HG03442 (cell line): ENCODE measurements at regions not wholly inside any gene's neighbourhood (a gene's known extent, or its start where the extent isn't known, plus 50 kb on each side); places are given as distances from the start of the nearest gene placed in this dataset.
"Not testable (repeated sequence)": the region's sequence is repeated elsewhere in the genome, so short reads cannot be mapped to it uniquely, and the experiment has no call there.

Experiments used
- ATAC-seq: cut with Tn5 transposase; IDR thresholded peaks from one replicate; pipeline ENCODE4 v1.9.1; 2021; ENCODE audit warnings: mild to moderate bottlenecking, moderate library complexity; ENCODE audit not compliant: unreplicated experiment

DNA sequence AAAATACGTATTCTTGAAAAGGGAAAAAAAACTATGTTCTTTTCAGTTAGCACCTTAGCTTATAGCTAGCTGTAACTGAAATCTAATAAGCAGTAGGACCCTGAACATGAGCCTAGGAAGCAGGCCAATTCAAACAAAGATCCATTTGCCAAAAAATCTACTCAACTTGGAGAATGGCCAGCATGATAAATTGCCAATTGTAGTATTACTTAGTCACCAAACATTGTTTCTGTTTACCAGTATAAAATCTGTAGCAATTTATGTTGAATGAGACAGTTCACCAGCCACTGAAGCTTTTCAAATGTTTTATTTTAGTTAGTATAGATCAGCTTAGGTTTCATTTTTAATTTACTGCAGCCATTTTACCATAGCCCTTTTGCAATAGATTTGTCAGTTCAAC is 323.6 kb upstream of the DIPK2B start:
- no peak for ATAC-seq

DNA sequence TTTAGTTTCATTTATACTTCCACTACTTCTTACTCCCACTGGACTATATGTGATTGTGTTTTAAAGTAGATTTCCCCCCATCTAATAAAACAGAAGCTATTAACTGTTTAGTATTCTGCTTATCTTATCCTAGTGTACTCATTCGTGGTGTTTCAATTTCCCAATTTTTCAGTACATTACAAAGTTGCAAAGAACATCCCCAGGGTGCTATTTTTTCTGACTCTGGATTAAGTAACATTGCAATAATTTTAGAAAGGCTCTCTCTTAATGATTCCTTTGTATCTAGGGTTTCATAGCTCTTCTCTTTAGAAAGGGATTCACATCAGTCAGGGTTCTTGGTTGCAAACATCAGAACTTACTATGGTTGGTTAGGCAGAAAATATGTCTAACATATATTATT is 317.9 kb upstream of the DIPK2B start:
- ATAC-seq, result no peak

DNA sequence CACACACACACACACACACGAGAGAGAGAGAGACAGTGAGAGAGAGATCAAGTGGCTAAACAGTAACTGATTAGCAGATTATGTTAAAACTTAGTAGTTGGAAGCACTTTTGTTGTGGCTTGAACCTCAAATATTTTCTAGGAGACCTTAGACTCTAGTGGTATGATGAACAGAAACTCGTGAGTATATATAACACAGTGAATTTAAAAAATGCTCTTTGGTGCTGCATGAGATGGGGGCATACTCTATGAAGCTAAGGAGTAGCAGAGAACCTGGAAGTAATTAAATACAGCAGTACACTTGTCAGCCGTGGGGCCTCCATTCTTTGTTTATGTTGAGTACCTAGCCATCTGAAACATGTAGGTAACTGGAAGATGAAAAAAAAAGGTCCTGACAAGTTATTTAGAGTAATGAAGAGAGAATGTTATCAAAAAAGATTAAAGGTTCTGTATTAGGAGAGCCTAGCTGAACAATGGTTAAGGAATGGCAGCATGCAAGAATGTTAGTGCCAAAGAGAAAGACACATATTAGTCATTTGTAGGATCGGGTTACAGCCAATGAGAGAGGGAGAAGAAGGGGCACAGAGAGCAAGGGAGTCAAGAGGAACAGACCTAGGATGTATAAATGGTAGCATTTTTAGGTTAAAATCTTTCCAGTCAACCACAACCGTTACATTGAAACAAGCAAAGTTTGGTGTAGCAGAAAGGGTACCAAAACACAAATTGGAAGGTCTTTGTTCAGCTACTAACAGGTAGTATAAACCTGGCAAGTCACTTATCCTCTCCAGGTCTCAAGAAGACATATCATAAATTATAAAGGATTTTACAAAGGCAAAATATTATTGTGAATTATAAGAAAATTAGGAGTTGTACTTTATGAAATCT is 316.7 kb upstream of the DIPK2B start:
- no peak for ATAC-seq

DNA sequence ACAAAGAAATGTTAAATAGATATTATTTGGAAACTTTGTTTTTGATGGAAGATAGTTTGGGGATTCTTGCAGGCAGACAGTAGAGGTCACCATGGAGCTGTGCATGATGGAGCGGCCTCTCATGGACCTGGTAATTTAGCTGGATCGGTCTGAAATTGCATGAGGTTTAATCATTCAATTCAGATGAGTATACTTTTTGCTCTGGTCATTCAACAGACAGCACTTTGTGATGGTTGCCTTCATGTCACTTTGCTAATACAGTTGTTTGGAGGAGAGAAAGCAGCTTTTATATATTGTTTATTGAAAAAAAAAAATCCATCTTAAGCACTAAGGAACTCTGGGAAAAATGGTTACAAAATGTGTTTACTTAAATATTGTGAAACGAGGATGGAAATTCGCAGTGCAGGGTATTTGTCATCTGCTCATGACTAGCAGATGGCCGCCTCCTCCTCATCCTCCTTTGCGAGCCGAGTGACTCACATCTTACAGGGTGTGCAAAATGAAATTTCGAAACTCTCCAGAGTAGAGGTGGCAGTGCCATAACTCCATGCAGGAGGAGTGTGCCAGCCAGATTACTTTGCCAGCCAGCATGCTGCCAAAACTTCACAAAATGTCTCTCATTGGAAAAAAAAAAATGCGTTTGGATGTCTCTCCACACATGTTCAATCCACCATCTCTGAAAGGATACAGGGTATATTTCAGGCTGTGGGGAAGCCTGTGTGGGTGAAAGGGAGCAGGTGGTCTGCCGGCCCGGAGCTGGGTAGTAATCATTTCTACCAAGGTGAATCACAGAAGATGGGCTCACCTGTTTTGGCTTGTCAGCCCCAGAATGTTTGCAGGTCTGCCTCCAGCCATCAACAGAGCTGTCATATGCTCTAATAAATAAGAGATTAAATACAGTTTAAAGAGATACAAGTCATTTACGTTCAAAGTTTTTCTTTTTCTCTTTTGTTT is 314.9 kb upstream of the DIPK2B start:
- no peak for ATAC-seq

DNA sequence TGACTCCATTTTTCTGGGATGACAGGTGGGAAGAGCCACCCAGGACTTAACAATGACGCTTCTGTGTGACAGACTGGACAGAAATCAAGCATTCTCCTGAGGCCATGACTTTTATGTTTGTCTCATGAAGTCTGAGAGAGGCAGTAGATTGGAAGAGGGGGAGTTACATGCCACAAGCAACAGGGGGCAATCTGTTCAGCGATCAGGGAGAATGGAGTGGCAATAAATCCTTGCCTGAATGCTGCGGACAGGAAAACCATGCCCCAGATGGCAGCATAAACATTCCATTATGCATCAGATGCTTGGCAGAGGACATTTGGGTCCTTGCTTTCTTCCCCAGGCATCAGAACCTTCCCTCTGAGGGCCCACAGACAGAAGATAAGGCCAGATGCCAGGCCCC is 312.4 kb upstream of the DIPK2B start:
- ATAC-seq, result no peak

DNA sequence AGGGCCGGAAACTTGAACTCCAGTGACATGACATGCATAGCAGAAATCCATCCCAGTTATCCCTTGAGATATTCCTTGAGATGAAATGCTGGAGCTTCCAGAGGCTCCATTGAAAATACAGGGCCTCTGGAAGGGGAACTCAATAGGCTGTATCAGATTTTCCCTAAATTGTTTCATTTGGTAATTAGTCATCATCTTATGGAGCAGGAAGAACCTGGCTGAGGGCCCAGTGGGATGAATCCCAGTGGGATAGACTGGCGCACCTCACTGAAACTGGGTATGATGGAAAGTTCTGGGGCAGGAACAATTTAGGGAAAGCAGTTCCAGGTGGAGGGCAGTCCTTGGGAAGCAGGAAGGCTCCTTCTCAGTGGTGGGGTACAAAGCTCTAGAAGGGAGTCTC is 307.8 kb upstream of the DIPK2B start:
- no peak for ATAC-seq

DNA sequence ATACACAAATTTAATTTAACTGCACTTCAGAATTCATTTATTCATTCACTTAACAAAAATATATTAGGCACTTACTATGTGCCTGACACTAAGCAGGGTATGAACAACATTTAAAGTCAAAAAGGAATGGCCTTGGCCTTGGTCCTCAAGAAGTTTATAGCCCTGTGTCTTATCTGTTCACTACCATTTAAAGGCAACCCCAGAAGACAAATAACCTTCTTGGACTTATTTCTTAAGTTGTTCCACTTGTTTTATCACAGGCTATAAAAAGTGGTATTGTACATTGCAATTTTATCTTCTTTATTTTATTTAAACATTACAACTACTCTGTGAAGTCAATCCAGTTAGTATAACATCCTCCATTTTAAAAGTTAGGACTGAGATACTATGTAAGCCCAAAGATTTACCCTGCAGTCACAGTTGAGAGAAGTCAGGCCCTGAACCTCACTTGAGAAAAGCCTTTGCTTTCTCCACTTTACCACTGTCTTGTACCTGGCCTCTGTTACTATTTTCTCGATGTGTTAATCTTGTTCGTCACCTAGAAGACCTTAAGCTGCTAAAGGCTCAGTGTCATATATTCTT is 305.6 kb upstream of the DIPK2B start:
- ATAC-seq, result no peak

DNA sequence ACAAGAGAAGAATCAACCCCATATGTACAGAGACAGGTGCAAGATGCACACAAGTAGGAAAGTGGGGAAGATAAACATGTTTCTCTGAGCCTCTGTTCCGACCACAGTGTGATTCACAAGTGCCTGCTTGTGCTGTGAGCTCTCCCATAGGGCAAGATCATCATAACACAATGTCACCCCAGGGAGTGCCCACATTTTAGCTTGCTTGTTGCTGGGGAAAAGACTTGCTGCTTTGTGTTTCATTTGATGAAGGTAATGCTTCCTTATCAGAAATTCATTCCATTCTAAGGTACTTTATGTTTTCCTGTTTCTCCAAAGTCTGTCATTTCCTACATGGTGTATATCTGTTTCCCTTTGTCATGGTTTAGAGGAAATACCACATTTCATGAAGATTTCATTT is 304.5 kb upstream of the DIPK2B start:
- ATAC-seq, result no peak

DNA sequence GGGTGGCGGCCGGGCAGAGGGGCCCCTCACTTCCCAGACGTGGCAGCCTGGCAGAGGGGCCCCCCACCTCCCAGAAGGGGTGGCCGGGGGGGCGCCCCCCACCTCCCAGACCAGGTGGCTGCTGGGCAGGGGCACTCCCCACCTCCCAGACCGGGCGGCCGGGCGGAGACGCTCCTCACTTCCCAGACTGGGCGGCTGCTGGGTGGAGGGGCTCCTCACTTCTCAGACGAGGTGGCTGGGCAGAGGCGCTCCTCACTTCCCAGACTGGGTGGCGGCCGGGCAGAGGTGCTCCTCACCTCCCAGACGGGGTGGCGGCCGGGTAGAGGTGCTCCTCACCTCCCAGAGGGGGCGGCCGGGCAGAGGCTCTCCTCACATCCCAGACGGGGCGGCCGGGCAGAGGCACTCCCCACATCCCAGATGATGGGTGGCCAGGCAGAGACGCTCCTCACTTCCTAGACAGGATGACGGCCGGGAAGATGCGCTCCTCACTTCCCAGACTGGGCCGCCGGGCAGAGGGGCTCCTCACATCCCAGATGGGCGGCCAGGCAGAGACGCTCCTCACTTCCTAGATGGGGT is 303.2 kb upstream of the DIPK2B start:
- ATAC-seq, result not testable (repeated sequence)

DNA sequence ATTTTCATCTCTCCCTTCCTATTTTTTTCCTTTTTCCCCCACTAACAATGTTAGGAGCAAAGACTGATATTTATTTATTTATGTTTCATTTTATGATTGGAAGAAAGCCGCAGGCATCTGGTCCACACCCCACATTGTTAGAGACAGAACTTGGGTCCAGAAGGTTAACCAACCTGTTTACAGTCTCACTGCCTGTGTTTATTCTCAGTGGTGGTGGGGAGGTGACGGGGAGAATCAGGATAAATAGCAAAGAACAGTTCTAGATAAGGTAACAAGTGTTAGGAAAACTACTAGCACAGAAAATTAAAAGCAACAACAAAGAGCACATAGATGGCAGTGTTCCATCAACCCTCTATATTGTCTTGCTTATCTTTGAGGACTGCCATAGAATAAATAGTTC is 301.7 kb upstream of the DIPK2B start:
- no peak for ATAC-seq

DNA sequence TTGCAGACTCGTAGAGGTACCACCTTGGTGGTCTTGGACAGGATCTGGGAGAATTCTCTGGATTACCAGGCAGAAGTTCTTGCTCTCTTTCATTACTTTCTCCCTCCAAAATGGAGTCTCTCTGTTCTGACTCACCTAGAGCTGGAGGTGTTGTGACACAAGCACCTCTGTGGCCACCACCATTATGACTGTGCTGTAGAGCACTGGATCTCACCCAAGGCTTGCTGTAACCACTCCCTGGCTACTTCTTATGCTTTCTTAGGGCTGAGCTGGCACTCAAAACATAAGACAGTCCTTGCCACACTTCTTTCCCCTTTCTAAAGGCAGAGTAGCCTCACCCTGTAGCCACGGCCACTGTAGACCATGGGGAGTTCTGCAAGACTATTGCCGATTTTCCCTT is 296.6 kb upstream of the DIPK2B start:
- ATAC-seq, result no peak

DNA sequence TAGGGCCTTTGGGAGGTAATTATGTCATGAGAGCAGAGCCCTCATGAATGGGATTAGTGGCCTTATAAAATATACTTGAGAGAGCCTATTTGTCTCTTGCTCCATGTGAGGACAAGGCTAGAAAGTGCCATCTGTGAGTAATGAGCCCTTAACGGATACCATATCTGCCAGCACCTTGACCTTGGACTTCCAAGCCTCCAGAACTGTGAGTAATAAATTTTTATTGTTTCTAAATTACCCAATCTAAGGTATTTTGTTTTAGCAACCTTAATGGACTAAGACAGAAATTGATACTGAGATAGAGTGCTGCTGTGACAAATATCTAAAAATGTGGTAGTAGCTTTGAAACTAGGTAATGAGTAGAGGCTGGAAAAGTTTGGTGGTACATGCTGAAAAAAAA is 285.0 kb upstream of the DIPK2B start:
- ATAC-seq, result no peak

DNA sequence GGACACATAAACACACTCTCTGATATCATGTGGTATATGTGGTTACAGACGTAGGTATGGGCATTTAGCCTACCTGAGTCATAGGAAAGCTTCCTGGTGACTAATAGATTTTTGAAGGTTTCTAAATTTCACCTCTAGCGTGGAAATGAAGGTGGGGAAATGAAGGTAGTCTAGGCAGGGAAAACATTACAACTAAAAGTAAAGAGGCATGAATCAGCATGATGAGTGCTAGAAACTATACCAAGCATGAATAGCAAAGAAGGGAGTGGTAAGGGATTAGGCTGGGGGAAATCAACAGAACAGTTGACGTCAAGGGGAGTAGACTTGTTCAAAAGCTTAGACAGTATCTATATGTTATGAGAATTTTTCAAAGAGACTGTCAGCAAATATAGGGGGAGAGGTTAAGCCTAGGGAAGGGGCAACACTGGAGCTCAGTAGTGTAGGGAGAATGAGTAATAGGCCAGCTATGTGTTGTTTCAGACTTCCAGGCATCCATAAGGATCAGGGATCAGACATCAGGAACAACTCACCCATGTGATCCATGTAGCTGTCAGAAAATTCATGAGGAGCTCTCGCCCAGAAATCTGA is 279.3 kb upstream of the DIPK2B start:
- ATAC-seq, result no peak

DNA sequence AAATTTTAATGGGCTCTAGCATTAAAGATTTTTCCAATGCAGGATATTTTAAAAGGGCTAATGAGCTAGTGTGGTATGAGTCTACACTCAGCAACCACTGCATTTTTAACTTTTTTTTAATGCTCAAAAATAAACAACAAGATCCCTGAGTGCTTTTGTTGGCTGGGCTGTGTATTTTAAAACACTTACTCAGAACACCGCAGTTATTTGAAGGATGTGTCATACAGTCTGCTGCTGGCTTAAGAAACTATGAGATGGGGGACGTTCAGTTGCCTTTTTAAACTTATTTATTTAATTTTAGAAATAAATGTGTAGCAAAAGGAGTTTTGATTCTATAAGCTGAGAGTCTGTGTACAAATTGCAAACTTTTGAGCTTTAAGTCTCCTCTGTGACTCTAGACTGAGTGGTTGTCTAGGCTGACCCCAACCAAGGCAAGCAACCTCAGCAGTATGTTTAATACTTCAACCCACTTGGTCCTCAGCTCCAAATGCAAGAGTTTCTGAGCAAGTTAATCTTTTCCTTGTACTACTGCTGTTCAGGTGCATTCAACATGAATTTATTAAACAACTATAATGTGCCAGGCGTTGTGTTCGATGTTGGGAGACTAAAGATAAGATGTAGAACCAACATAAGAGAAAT is 278.6 kb upstream of the DIPK2B start:
- no peak for ATAC-seq

DNA sequence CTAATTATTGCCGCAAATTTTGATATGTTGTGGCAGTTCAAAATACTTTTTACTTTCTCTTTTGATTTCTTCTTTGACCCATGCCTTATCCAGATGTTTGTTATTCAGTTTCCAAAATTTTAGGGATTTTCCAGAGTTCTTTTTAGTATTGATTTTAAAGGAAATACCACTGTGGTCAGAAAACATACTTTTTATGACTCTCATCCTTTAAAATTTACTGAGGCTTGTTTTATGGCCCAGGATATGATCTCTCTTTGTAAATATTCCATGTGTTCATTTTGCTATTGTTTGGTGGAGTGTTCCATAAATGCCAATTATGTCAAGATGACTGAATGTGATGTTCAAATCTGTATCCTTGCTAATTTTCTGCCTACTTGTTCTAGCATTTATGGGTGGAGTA is 272.3 kb upstream of the DIPK2B start:
- ATAC-seq, result no peak

DNA sequence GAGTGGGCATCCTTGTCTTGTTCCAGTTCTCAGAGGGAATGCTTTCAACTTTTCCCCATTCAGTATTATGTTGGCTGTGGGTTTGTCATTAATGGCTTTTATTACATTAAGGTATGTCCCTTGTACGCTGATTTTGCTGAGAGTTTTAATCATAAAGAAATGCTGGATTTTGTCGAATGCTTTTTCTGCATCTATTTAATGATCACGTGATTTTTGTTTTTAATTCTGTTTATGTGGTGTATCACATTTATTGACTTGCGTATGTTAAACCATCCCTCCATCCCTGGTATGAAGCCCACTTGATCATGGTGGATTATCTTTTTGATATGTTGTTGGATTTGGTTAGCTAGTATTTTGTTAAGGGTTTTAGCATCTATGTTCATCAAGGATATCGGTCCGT is 266.9 kb upstream of the DIPK2B start:
- not testable (repeated sequence) for ATAC-seq

DNA sequence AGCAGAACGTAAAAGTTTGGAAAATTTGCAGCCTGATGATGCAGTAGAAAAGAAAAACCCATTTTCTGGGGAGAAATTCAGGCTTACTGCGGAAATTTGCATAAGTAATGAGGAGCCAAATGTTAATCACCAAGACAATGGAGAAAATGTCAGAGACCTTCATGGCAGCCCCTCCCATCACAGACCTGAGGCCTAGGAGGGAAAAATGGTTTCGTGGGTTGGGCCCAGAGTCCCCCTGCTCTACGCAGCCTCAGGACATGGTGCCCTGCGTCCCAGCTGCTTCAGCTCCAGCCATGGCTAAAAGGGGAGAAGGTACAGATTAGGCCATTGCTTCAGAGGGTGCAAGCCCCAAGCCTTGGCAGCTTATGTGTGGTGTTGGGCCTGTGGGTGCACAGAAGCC is 255.1 kb upstream of the DIPK2B start:
- not testable (repeated sequence) for ATAC-seq

DNA sequence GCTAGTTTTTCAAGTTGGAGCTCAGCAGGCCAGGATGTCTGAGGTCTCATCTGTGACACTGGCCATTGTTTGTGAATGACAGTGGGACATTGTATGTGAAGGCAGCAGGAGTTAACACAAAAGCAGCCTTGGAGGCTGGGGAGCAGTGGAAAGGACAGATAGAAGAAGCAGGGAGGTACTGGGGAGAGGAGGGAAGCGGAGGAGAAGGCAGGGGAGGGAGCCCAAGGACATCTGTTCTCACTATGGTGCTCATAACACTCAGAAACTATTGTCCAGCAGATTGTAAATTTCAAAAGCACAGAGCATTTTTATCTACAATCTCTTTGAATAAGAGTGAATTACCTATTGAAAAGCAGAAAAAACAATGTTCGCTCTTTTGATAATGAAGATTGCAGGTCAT is 253.6 kb upstream of the DIPK2B start:
- ATAC-seq, result no peak

DNA sequence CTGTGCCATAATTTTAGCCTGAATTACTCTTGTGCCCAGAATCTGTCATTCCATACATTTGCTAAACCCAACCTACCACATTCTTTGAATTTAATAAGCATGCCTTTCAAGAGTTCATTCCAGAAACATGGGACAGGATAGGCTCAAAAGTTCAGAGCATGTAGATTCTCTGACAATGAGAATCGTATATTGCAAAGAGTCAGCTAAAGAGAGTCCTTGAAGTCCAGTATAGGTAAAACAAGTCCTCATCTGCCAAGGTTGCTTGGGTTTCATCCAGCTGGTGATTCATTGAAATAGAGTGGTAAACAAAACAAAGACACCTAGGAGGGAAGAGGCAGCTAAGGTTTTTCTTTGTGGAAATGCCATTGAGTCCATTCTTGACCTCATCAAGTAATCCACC is 249.3 kb upstream of the DIPK2B start:
- ATAC-seq, result no peak

DNA sequence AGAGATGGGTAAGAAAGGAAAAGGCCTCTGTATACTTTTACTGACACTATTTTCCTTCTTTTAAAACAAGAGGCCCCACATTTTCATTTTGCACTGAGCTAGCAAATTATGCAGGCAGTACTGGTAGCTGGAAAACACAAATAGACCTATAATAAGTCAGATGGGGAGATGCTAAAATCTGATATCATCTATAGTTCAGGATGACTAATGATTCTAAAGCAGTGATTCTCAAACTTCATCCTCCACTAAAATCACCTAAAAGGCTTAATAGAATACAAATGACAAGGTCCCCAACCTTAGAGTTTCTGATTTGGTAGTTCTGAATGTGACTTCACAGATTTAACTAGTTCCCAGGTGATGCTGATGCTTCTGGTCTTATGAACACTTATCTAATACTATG is 247.3 kb upstream of the DIPK2B start:
- no peak for ATAC-seq
